ENCODE measurements at regions not wholly inside any gene's neighbourhood (a gene's known extent, or its start where the extent isn't known, plus 50 kb on each side); places are given as distances from the start of the nearest gene placed in this dataset.

GRCh38 chr2:65724752-65725151, 292.4 kb upstream of the SPRED2 start:
- TF ChIP-seq EZH2 (optimal IDR thresholded peaks at IDR 0.05; ENCODE audit: low read depth, low read length): no peak
- no peak for TF ChIP-seq CTCF (IDR thresholded peaks at IDR 0.05; ENCODE audit: low read length)
